ENCODE measurements at regions not wholly inside any gene's neighbourhood (a gene's known extent, or its start where the extent isn't known, plus 50 kb on each side); places are given as distances from the start of the nearest gene placed in this dataset.
A peak's percentile ranks its signal among the peaks of the same experiment; 100 is the strongest.
"Not testable (repeated sequence)": the region's sequence is repeated elsewhere in the genome, so short reads cannot be mapped to it uniquely, and the experiment has no call there.

DNA sequence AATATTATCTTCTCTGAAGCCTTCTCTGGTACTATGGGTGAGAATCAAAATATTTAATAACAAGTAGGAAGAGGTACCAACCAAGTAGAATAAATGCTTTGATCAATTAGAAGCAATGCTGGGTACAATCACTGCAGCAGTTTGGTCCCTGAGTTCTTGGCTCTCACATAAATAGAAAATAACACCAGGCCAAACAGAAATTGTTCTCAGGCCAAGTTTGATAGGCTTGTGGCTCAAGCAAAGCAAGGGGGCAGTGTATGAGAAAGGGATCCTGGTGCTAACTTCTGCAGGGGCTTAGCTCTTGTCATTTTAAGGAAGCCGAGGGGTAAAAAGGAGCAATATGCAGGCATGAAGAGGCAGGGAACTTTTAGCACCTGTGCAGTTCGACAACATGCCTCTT, 146.8 kb upstream of the TMEM229A start:
- TF ChIP-seq, protein P1, sequence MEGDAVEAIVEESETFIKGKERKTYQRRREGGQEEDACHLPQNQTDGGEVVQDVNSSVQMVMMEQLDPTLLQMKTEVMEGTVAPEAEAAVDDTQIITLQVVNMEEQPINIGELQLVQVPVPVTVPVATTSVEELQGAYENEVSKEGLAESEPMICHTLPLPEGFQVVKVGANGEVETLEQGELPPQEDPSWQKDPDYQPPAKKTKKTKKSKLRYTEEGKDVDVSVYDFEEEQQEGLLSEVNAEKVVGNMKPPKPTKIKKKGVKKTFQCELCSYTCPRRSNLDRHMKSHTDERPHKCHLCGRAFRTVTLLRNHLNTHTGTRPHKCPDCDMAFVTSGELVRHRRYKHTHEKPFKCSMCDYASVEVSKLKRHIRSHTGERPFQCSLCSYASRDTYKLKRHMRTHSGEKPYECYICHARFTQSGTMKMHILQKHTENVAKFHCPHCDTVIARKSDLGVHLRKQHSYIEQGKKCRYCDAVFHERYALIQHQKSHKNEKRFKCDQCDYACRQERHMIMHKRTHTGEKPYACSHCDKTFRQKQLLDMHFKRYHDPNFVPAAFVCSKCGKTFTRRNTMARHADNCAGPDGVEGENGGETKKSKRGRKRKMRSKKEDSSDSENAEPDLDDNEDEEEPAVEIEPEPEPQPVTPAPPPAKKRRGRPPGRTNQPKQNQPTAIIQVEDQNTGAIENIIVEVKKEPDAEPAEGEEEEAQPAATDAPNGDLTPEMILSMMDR (IDR thresholded peaks at IDR 0.05; ENCODE audit: control extremely low read depth, extremely low read depth), result no peak
- Histone ChIP-seq H3K27me3 (ENCODE audit: control insufficient read depth in 3 of 3, insufficient read depth in 3 of 3, low read length in 2 of 3) (no peaks in the 10 kb centered on the region), H3K27ac (ENCODE audit: low read depth in 1 of 2, low read length in 1 of 2) (no peak overlapping the region), H3K36me3 (ENCODE audit: control insufficient read depth in 4 of 4, insufficient read depth in 4 of 4, low read length in 4 of 4) (no peaks in the 10 kb centered on the region), H3K4me3 (no peak overlapping the region), H3K4me1 (ENCODE audit: control insufficient read depth in 5 of 5, insufficient read depth in 5 of 5, low read length in 5 of 5) (no peaks in the 10 kb centered on the region), H3K9me3 (ENCODE audit: control insufficient read depth in 4 of 4, insufficient read depth in 3 of 4, low read length in 3 of 4) (peaks cover 0 to 5% (median 0%) of the 10 kb centered on the region in 4 donors), H3K9ac (ENCODE audit: insufficient read depth in 1 of 2, low read length in 2 of 2) (no peak overlapping the region)
- DNase-seq (no peak), ATAC-seq (ENCODE audit: insufficient read depth, low FRiP score) (no peak)
- WGBS, 2 donors, result 85 to 90% methylated on average over 2 of the region's 2 CpGs

DNA sequence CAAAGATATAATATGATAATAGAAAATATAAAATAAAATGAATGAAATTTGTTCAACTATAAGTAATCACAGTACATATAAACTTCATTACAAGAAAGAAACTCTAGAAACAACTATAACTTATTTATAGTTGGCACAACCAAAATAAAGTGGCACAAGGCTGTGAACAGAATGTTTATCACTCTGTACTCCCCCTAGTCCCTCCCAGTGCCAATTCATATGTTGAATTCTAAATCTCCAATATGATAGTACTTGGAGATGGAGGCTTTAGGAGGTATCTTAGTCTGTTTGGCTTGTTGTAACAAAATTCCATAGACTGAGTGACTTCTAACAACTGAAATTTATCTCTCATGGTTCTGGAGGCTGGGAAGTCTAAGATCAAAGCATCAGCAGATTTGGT, 145.0 kb upstream of the TMEM229A start:
- DNase-seq (no peak), ATAC-seq (ENCODE audit: insufficient read depth, low FRiP score) (no peak)
- TF ChIP-seq, protein P1 (IDR thresholded peaks at IDR 0.05; ENCODE audit: control extremely low read depth, extremely low read depth), result no peak
- Histone ChIP-seq H3K27ac (ENCODE audit: low read depth in 1 of 2, low read length in 1 of 2) (no peak overlapping the region), H3K4me3 (no peak overlapping the region), H3K9ac (ENCODE audit: insufficient read depth in 1 of 2, low read length in 2 of 2) (no peak overlapping the region), H3K9me3 (ENCODE audit: control insufficient read depth in 4 of 4, insufficient read depth in 3 of 4, low read length in 3 of 4) (peaks cover 0 to 5% (median 0%) of the 10 kb centered on the region in 4 donors), H3K4me1 (ENCODE audit: control insufficient read depth in 5 of 5, insufficient read depth in 5 of 5, low read length in 5 of 5) (no peaks in the 10 kb centered on the region), H3K27me3 (ENCODE audit: control insufficient read depth in 3 of 3, insufficient read depth in 3 of 3, low read length in 2 of 3) (no peaks in the 10 kb centered on the region), H3K36me3 (ENCODE audit: control insufficient read depth in 4 of 4, insufficient read depth in 4 of 4, low read length in 4 of 4) (no peaks in the 10 kb centered on the region)

DNA sequence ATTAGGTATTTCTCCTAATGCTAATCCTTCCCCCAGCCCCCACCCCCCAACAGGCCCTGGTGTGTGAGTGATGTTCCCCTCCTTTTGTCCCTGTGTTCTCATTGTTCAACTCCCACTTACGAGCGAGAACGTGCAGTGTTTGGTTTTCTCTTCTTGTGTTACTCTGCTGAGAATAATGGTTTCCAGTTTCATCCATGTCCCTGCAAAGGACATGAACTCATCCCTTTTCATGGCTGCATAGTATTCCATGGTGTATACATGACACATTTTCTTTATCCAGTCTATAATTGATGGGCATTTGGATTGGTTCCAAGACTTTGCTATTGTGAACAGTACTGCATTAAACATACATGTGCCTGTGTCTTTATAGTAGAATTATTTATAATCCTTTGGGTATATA, 138.9 kb upstream of the TMEM229A start:
- DNase-seq; H3K9ac ChIP-seq (ENCODE audit: insufficient read depth in 1 of 2, low read length in 2 of 2); H3K4me3 ChIP-seq; ATAC-seq (ENCODE audit: insufficient read depth, low FRiP score); H3K27ac ChIP-seq (ENCODE audit: low read depth in 1 of 2, low read length in 1 of 2); H3K36me3 ChIP-seq (ENCODE audit: control insufficient read depth in 4 of 4, insufficient read depth in 4 of 4, low read length in 4 of 4); H3K4me1 ChIP-seq (ENCODE audit: control insufficient read depth in 5 of 5, insufficient read depth in 5 of 5, low read length in 5 of 5); H3K27me3 ChIP-seq (ENCODE audit: control insufficient read depth in 3 of 3, insufficient read depth in 3 of 3, low read length in 2 of 3); H3K9me3 ChIP-seq (ENCODE audit: control insufficient read depth in 4 of 4, insufficient read depth in 3 of 4, low read length in 3 of 4): not testable (repeated sequence)
- 92 to 96% methylated on average over 3 of the region's 3 CpGs for WGBS, 2 donors

DNA sequence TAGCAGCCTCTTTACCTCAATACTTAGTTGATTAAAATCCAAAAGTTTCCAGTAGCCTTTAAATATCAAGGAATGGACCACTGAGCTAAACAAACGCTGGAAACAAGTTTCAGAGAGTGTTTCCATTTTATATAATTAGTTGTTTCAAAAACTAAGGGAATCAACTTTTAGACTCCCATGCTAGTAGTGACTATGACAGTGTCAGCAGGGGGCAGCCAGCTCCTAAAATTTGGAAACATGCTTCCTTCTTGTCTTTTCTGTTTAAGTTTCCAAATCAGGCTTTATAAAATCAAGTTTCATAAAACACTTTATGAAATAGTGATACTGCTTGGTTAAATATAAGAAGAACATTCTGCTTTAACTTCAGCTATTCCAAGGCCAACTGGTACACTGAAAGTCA, 138.2 kb upstream of the TMEM229A start:
- 46 to 52% methylated on average over 1 of the region's 1 CpG for WGBS, 2 donors
- ATAC-seq (ENCODE audit: insufficient read depth, low FRiP score), result no peak
- DNase-seq, result peak; percentile 57 to 84 (median 69)

More for the DNA sequence above, 138.2 kb upstream of the TMEM229A start:
- Histone ChIP-seq H3K27me3 (ENCODE audit: control insufficient read depth in 3 of 3, insufficient read depth in 3 of 3, low read length in 2 of 3) (no peaks in the 10 kb centered on the region), H3K36me3 (ENCODE audit: control insufficient read depth in 4 of 4, insufficient read depth in 4 of 4, low read length in 4 of 4) (no peaks in the 10 kb centered on the region), H3K9ac (ENCODE audit: insufficient read depth in 1 of 2, low read length in 2 of 2) (no peak overlapping the region), H3K27ac (ENCODE audit: low read depth in 1 of 2, low read length in 1 of 2) (no peak overlapping the region), H3K9me3 (ENCODE audit: control insufficient read depth in 4 of 4, insufficient read depth in 3 of 4, low read length in 3 of 4) (no peaks in the 10 kb centered on the region), H3K4me3 (no peak overlapping the region), H3K4me1 (ENCODE audit: control insufficient read depth in 5 of 5, insufficient read depth in 5 of 5, low read length in 5 of 5) (peaks cover 0 to 3% (median 0%) of the 10 kb centered on the region in 5 donors)
- TF ChIP-seq, protein P1 (IDR thresholded peaks at IDR 0.05; ENCODE audit: control extremely low read depth, extremely low read depth), result no peak
